Dermis microvascular lymphatic vessel endothelial cell (primary cell): ENCODE measurements at regions not wholly inside any gene's neighbourhood (a gene's known extent, or its start where the extent isn't known, plus 50 kb on each side); places are given as distances from the start of the nearest gene placed in this dataset.

Source experiments
- DNase-seq, 2 donors: peaks; one replicate each; pipeline versions ENCODE4 v3.0.0 to v3.0.0-alpha.2; 2010; ENCODE audit warnings: low read depth in 2 of 2

- no peak for DNase-seq
These were observed 265.2 kb upstream of the FAT3 start for GRCh38 chr11:91959411-91959810.

- DNase-seq: no peak
These were observed 267.9 kb upstream of the FAT3 start for GRCh38 chr11:91956711-91957110.

GRCh38 chr11:91955206-91955605 is 269.4 kb upstream of the FAT3 start:
- DNase-seq: no peak

GRCh38 chr11:91952056-91952455 is 272.6 kb upstream of the FAT3 start:
- no peak for DNase-seq

- no peak for DNase-seq
These were observed 277.3 kb upstream of the FAT3 start for GRCh38 chr11:91947215-91947820.

- DNase-seq: no peak
These were observed 278.1 kb upstream of the FAT3 start for GRCh38 chr11:91946397-91946951.

GRCh38 chr11:91935120-91935519 is 289.5 kb upstream of the FAT3 start:
- no peak for DNase-seq

GRCh38 chr11:91932151-91932821 is 292.3 kb upstream of the FAT3 start:
- no peak for DNase-seq

GRCh38 chr11:91927448-91927847 is 297.2 kb upstream of the FAT3 start:
- no peak for DNase-seq

GRCh38 chr11:91926965-91927364 is 297.7 kb upstream of the FAT3 start:
- no peak for DNase-seq

- no peak for DNase-seq
These were observed 301.8 kb upstream of the FAT3 start for GRCh38 chr11:91922846-91923245.

- no peak for DNase-seq
These were observed 302.6 kb upstream of the FAT3 start for GRCh38 chr11:91921974-91922373.

- DNase-seq: no peak
These were observed 311.2 kb upstream of the FAT3 start for GRCh38 chr11:91913407-91913806.

GRCh38 chr11:91912322-91912721 is 312.3 kb upstream of the FAT3 start:
- no peak for DNase-seq

- no peak for DNase-seq
These were observed 317.6 kb upstream of the FAT3 start for GRCh38 chr11:91906871-91907624.

GRCh38 chr11:91904792-91905785 is 319.5 kb upstream of the FAT3 start:
- DNase-seq: no peak

GRCh38 chr11:91902312-91902711 is 322.3 kb upstream of the FAT3 start:
- DNase-seq: no peak

GRCh38 chr11:91880660-91881059 is 344.0 kb upstream of the FAT3 start:
- no peak for DNase-seq

GRCh38 chr11:91876746-91877145 is 347.9 kb upstream of the FAT3 start:
- DNase-seq: no peak

GRCh38 chr11:91872243-91872642 is 352.4 kb upstream of the FAT3 start:
- DNase-seq: no peak

- peak in 1 of 2 donors; percentile 78 for DNase-seq
These were observed 352.8 kb upstream of the FAT3 start for GRCh38 chr11:91871791-91872190.
